DND-41 (cell line): ENCODE measurements at regions not wholly inside any gene's neighbourhood (a gene's known extent, or its start where the extent isn't known, plus 50 kb on each side); places are given as distances from the start of the nearest gene placed in this dataset.

ENCODE experiments used
- CTCF ChIP-seq: IDR thresholded peaks from 2 replicates; pipeline ENCODE4 v1.5.1; 2012; ENCODE audit warnings: borderline replicate concordance, low read length, moderate library complexity, mild to moderate bottlenecking; ENCODE audit not compliant: poor library complexity, severe bottlenecking; ENCODE audit errors: extremely low read depth
- EZH2 ChIP-seq: IDR thresholded peaks from 3 replicates; pipeline ENCODE4 v1.6.1; 2012; ENCODE audit warnings: borderline replicate concordance, low read depth, mild to moderate bottlenecking, moderate library complexity, low read length, inconsistent platforms; ENCODE audit not compliant: severe bottlenecking

- TF ChIP-seq CTCF: no peak
- no peak for TF ChIP-seq EZH2
Measured at GRCh38 chr3:59451800-59452746, 402.2 kb upstream of the CFAP20DC start.
